GM12872 (cell line): ENCODE measurements at regions not wholly inside any gene's neighbourhood (a gene's known extent, or its start where the extent isn't known, plus 50 kb on each side); places are given as distances from the start of the nearest gene placed in this dataset.

Experiments used
- CTCF ChIP-seq: IDR thresholded peaks from 3 replicates; pipeline ENCODE4 v1.5.1; 2011; ENCODE audit warnings: low read depth, mild to moderate bottlenecking, low read length, moderate library complexity; ENCODE audit not compliant: insufficient read depth

GRCh38 chr10:90598513-90598912 is 259.3 kb downstream of the HTR7 start:
- no peak for TF ChIP-seq CTCF

GRCh38 chr10:90602862-90603610 is 254.8 kb downstream of the HTR7 start:
- no peak for TF ChIP-seq CTCF

- TF ChIP-seq CTCF, result no peak
These were observed 253.2 kb downstream of the HTR7 start for GRCh38 chr10:90604636-90605035.

GRCh38 chr10:90605506-90605905 is 252.3 kb downstream of the HTR7 start:
- TF ChIP-seq CTCF, result no peak

- TF ChIP-seq CTCF, result no peak
These were observed 245.6 kb downstream of the HTR7 start for GRCh38 chr10:90612276-90612675.

GRCh38 chr10:90614631-90615030 is 243.2 kb downstream of the HTR7 start:
- no peak for TF ChIP-seq CTCF

- no peak for TF ChIP-seq CTCF
These were observed 236.3 kb downstream of the HTR7 start for GRCh38 chr10:90621577-90621976.
